GM12878 (cell line): ENCODE measurements at regions not wholly inside any gene's neighbourhood (a gene's known extent, or its start where the extent isn't known, plus 50 kb on each side); places are given as distances from the start of the nearest gene placed in this dataset.
A peak's percentile ranks its signal among the peaks of the same experiment; 100 is the strongest.

Source experiments
- ATAC-seq: fragments of 200-7000 bp; cut with Tn5 transposase; 3 replicates; pipeline ENCODE4 v1.9.1; 2020; ENCODE audit warnings: mild to moderate bottlenecking, moderate library complexity
- BruUV-seq: library from RNA; stranded (reverse); fragments of 400-500 nt; replicated peaks from 2 replicates; lab custom pipeline; 2021; lab: Mats Ljungman, UMichigan
- CTCF ChIA-PET: fragments of 300-600 bp; sonication (Branson Sonifier 250); formaldehyde crosslinking; extraction: SDS; loops from one replicate; lab custom pipeline; 2021; ENCODE audit warnings: inconsistent platforms; lab: Yijun Ruan, JAX
- POLR2A ChIA-PET: fragments of 350-600 bp; formaldehyde crosslinking; extraction: SDS; loops from one replicate; lab custom pipeline; 2021; ENCODE audit warnings: inconsistent platforms; lab: Charles Lee
- RAD21 ChIA-PET: fragments of 300-600 bp; sonication (Branson Sonifier 250); formaldehyde crosslinking; loops from one replicate; lab custom pipeline; 2023; ENCODE audit warnings: antibody characterized with exemption; ENCODE audit not compliant: unreplicated experiment; lab: Charles Lee
- SMC1A ChIA-PET: fragments of 300-600 bp; sonication (Branson Sonifier 250); formaldehyde crosslinking; loops from one replicate; lab custom pipeline; 2023; ENCODE audit not compliant: unreplicated experiment, uncharacterized antibody; lab: Charles Lee
- DNase-seq: peaks from one replicate; pipeline ENCODE4 v3.0.0-alpha.2; 2011; ENCODE audit warnings: low read depth, low spot score
- FAIRE-seq: peaks from 3 replicates; lab custom pipeline; 2011; peaks lifted over from hg19 to GRCh38; lab: Jason Lieb, UNC
- H2AFZ ChIP-seq: 2 replicates; pipeline ENCODE4 v1.6.0; 2011; ENCODE audit warnings: low read depth, low read length, control low read depth; ENCODE audit not compliant: control insufficient read depth
- H3K27ac ChIP-seq: 2 replicates; pipeline ENCODE4 v1.5.1; 2011; ENCODE audit warnings: control low read depth; ENCODE audit not compliant: control insufficient read depth, insufficient read depth
- H3K27me3 ChIP-seq, 2 experiments: replicated peaks in 1 of 2; 2 replicates each; pipeline versions ENCODE4 v1.6.0 to v1.6.1; 2011; ENCODE audit warnings: low read length in 1 of 2; ENCODE audit not compliant: control insufficient read depth in 2 of 2, insufficient read depth in 2 of 2
- H3K36me3 ChIP-seq, 2 experiments: 2 replicates each; pipeline ENCODE4 v1.5.1; 2011; ENCODE audit warnings: low read length in 1 of 2; ENCODE audit not compliant: control insufficient read depth in 2 of 2, insufficient read depth in 2 of 2
- H3K4me1 ChIP-seq: 2 replicates; pipeline ENCODE4 v1.6.1; 2011; ENCODE audit warnings: mild to moderate bottlenecking, low read length, moderate library complexity, mixed read lengths; ENCODE audit not compliant: control insufficient read depth, insufficient read depth
- H3K4me2 ChIP-seq: 2 replicates; pipeline ENCODE4 v1.6.0; 2011; ENCODE audit warnings: control low read depth; ENCODE audit not compliant: control insufficient read depth, insufficient read depth
- H3K4me3 ChIP-seq: fragments of 200-600 bp; sonication (generic); 2 replicates; pipeline ENCODE4 v1.5.1; 2016
- H3K79me2 ChIP-seq: 2 replicates; pipeline ENCODE4 v1.6.0; 2011; ENCODE audit warnings: low read length; ENCODE audit not compliant: control insufficient read depth, insufficient read depth
- H3K9ac ChIP-seq: 2 replicates; pipeline ENCODE4 v1.8.0; 2011; ENCODE audit warnings: low read length, control low read depth, mixed read lengths; ENCODE audit not compliant: control insufficient read depth, insufficient read depth
- H3K9me3 ChIP-seq: replicated peaks from 3 replicates; pipeline ENCODE4 v1.5.1; 2011; ENCODE audit warnings: mild to moderate bottlenecking, low read length; ENCODE audit not compliant: control insufficient read depth, insufficient read depth
- H4K20me1 ChIP-seq: 2 replicates; pipeline ENCODE4 v1.6.0; 2011; ENCODE audit not compliant: control insufficient read depth, insufficient read depth
- BACH1 ChIP-seq: fragments of 450-650 bp; IDR thresholded peaks from 2 replicates; pipeline ENCODE4 v1.6.1; 2017; ENCODE audit warnings: mild to moderate bottlenecking, borderline replicate concordance
- BMI1 ChIP-seq: fragments of 450-650 bp; IDR thresholded peaks from 2 replicates; pipeline ENCODE4 v1.6.1; 2016; ENCODE audit warnings: mild to moderate bottlenecking, moderate library complexity, borderline replicate concordance
- NR2F1 ChIP-seq: fragments of 450-650 bp; conservative IDR thresholded peaks from 2 replicates; pipeline ENCODE4 v1.6.1; 2017; ENCODE audit warnings: mild to moderate bottlenecking
- POLR2A ChIP-seq: IDR thresholded peaks from 2 replicates; pipeline ENCODE4 v1.6.1; 2011; ENCODE audit warnings: low read depth, mild to moderate bottlenecking, low read length
- POLR2AphosphoS5 ChIP-seq: IDR thresholded peaks from 2 replicates; pipeline ENCODE4 v1.6.1; 2011; ENCODE audit warnings: mild to moderate bottlenecking, low read length, inconsistent platforms
- RELB ChIP-seq: fragments of 450-650 bp; IDR thresholded peaks from 2 replicates; pipeline ENCODE4 v1.6.1; 2017; ENCODE audit warnings: low read depth, mild to moderate bottlenecking, moderate library complexity
- RFX5 ChIP-seq: IDR thresholded peaks from 2 replicates; pipeline ENCODE4 v1.6.1; 2011; ENCODE audit warnings: low read depth, low read length, improper control_type of control experiment
- TARDBP ChIP-seq: IDR thresholded peaks from 2 replicates; pipeline ENCODE4 v1.6.1; 2016; ENCODE audit warnings: borderline replicate concordance
- WGBS: methylation state at CpG from one replicate; pipeline ENCODE4 v1.1.6; 2016; ENCODE audit warnings: low lambda C conversion rate; ENCODE audit not compliant: insufficient replicate concordance, insufficient coverage; ENCODE audit errors: missing lambda C conversion rate; 5-methylcytosine and 5-hydroxymethylcytosine counted together
- in situ Hi-C: fragments of 300-500 bp; cut with MboI; formaldehyde crosslinking; loops from 9 replicates; pipeline ENCODE4 v1.14.3; 2018; ENCODE audit warnings: mixed read lengths
- intact Hi-C: fragments of 100-400 bp; cut with micrococcal nuclease; formaldehyde crosslinking; loops from one replicate; pipeline ENCODE4 v1.14.2; 2022; ENCODE audit not compliant: unreplicated experiment

- no peaks in the 10 kb centered on the region for H3K27me3 ChIP-seq
- no peak overlapping the region for H3K4me3 ChIP-seq
- H4K20me1 ChIP-seq: no peaks in the 10 kb centered on the region
- SMC1A ChIA-PET: interaction anchor here (0.9 to 2.0 kb wide), 2 partner anchors 170 to 238 kb away, joined by 4 to 8 read pairs; no protein-coding TSS in a partner anchor
- ATAC-seq: no peak
- in situ Hi-C loops (loop anchor here (10.0 kb wide), 1 partner anchor 358 kb away; no protein-coding TSS in a partner anchor), intact Hi-C loops (no loop called here)
- no TSS peak for BruUV-seq
- H3K27ac ChIP-seq: no peak overlapping the region
- CTCF ChIA-PET: interaction anchor here (1.0 to 8.3 kb wide), 5 partner anchors 24 to 357 kb away, joined by 3 to 39 read pairs (median 4); no protein-coding TSS in a partner anchor
- no peaks in the 10 kb centered on the region; the same call in none of the 2 replicates for H3K79me2 ChIP-seq
- H3K36me3 ChIP-seq: no peaks in the 10 kb centered on the region
- TF ChIP-seq NR2F1 (no peak), BACH1 (no peak)
- no peaks in the 10 kb centered on the region; the same call in 1 of the 2 replicates for H3K4me1 ChIP-seq
- FAIRE-seq: no peak
- H3K9ac ChIP-seq: no peak overlapping the region
- no peak overlapping the region for H3K4me2 ChIP-seq
- H2AFZ ChIP-seq: no peak overlapping the region
- no peaks in the 10 kb centered on the region for H3K9me3 ChIP-seq
- POLR2A ChIA-PET: interaction anchor here (0.8 kb wide), 1 partner anchor 417 kb away, joined by 6 read pairs; no protein-coding TSS in a partner anchor
- no peak for DNase-seq
- RAD21 ChIA-PET: interaction anchor here (0.6 to 1.3 kb wide), 3 partner anchors 161 to 263 kb away, joined by 3 read pairs; no protein-coding TSS in a partner anchor
Measured at GRCh38 chr7:131066635-131067034, 261.0 kb upstream of the MKLN1 start.

GRCh38 chr7:131067220-131067619 lies 260.5 kb upstream of the MKLN1 start:
- H3K79me2 ChIP-seq: no peaks in the 10 kb centered on the region; the same call in none of the 2 replicates
- H3K27ac ChIP-seq: no peak overlapping the region
- no peak for FAIRE-seq

More at GRCh38 chr7:131067220-131067619, 260.5 kb upstream of the MKLN1 start:
- ChIA-PET POLR2A (interaction anchor here (1.5 kb wide), 1 partner anchor 40 kb away, joined by 3 read pairs; no protein-coding TSS in a partner anchor), SMC1A (interaction anchor here (0.5 to 2.5 kb wide), 6 partner anchors 32 to 292 kb away, joined by 3 to 8 read pairs (median 6); no protein-coding TSS in a partner anchor), RAD21 (interaction anchor here (0.5 to 1.2 kb wide), 3 partner anchors 42 to 351 kb away, joined by 3 to 5 read pairs (median 3); no protein-coding TSS in a partner anchor), CTCF (interaction anchor here (0.6 to 8.3 kb wide), 10 partner anchors 10 to 356 kb away, joined by 3 to 39 read pairs (median 3); no protein-coding TSS in a partner anchor)
- 74% methylated on average over 5 of the region's 5 CpGs for WGBS
- intact Hi-C loops: no loop called here
- Histone ChIP-seq H3K9me3 (no peaks in the 10 kb centered on the region), H3K4me1 (no peaks in the 10 kb centered on the region; the same call in 1 of the 2 replicates), H3K27me3 (no peaks in the 10 kb centered on the region), H3K4me3 (no peak overlapping the region), H2AFZ (no peak overlapping the region), H3K9ac (no peak overlapping the region), H3K4me2 (no peak overlapping the region), H4K20me1 (no peaks in the 10 kb centered on the region), H3K36me3 (no peaks in the 10 kb centered on the region)
- ATAC-seq: peak; percentile 21
- in situ Hi-C loops: loop anchor here (10.0 kb wide), 1 partner anchor 358 kb away; no protein-coding TSS in a partner anchor
- DNase-seq: no peak
- no TSS peak for BruUV-seq
- no peak for TF ChIP-seq BMI1
- no peak for TF ChIP-seq RFX5
- TF ChIP-seq POLR2AphosphoS5: 0 out of 2 replicates have a peak, but pooled peaks have one; percentile 57
- TF ChIP-seq POLR2A: 0 out of 2 replicates have a peak, but pooled peaks have one; percentile 27
- no peak for TF ChIP-seq TARDBP
- no peak for TF ChIP-seq RELB
